ENCODE measurements at regions not wholly inside any gene's neighbourhood (a gene's known extent, or its start where the extent isn't known, plus 50 kb on each side); places are given as distances from the start of the nearest gene placed in this dataset.

- DNase-seq: no peak
Observed at GRCh38 chr2:21253311-21254027, 129.7 kb downstream of the TDRD15 start.

- DNase-seq: no peak
Observed at GRCh38 chr2:21254170-21254965, 130.6 kb downstream of the TDRD15 start.

- DNase-seq: peak in 1 of 2 donors; percentile 13
Observed at GRCh38 chr2:21256006-21256405, 132.2 kb downstream of the TDRD15 start.

GRCh38 chr2:21257621-21258020 lies 133.9 kb downstream of the TDRD15 start:
- DNase-seq: no peak

GRCh38 chr2:21258082-21258481 lies 134.3 kb downstream of the TDRD15 start:
- DNase-seq: no peak

GRCh38 chr2:21260311-21260710 lies 136.5 kb downstream of the TDRD15 start:
- no peak for DNase-seq

GRCh38 chr2:21261591-21261990 lies 137.8 kb downstream of the TDRD15 start:
- no peak for DNase-seq

- DNase-seq: no peak
Observed at GRCh38 chr2:21262426-21262940, 138.7 kb downstream of the TDRD15 start.

GRCh38 chr2:21263622-21264021 lies 139.9 kb downstream of the TDRD15 start:
- no peak for DNase-seq

- no peak for DNase-seq
Observed at GRCh38 chr2:21265752-21266151, 142.0 kb downstream of the TDRD15 start.

- DNase-seq: no peak
Observed at GRCh38 chr2:21267232-21267835, 143.6 kb downstream of the TDRD15 start.

GRCh38 chr2:21268197-21268877 lies 144.6 kb downstream of the TDRD15 start:
- no peak for DNase-seq

- DNase-seq: no peak
Observed at GRCh38 chr2:21268878-21269224, 145.1 kb downstream of the TDRD15 start.

GRCh38 chr2:21269382-21269781 lies 145.6 kb downstream of the TDRD15 start:
- DNase-seq: no peak

GRCh38 chr2:21270083-21270491 lies 146.3 kb downstream of the TDRD15 start:
- DNase-seq: no peak

GRCh38 chr2:21270708-21271122 lies 146.9 kb downstream of the TDRD15 start:
- DNase-seq: peak in 1 of 2 donors; percentile 17

GRCh38 chr2:21276163-21276562 lies 152.4 kb downstream of the TDRD15 start:
- DNase-seq: no peak

- DNase-seq: no peak
Observed at GRCh38 chr2:21277068-21278056, 153.6 kb downstream of the TDRD15 start.

- DNase-seq: no peak
Observed at GRCh38 chr2:21279525-21279924, 155.8 kb downstream of the TDRD15 start.

GRCh38 chr2:21280793-21281192 lies 157.0 kb downstream of the TDRD15 start:
- DNase-seq: no peak

GRCh38 chr2:21281384-21281783 lies 157.6 kb downstream of the TDRD15 start:
- DNase-seq: no peak
